Astrocyte (in vitro differentiated cells and primary cell): ENCODE measurements at regions not wholly inside any gene's neighbourhood (a gene's known extent, or its start where the extent isn't known, plus 50 kb on each side); places are given as distances from the start of the nearest gene placed in this dataset.

ENCODE experiments used
- EZH2 ChIP-seq: IDR thresholded peaks from 2 replicates; pipeline ENCODE4 v1.6.1; 2012; ENCODE audit warnings: mild to moderate bottlenecking, low read length, inconsistent platforms; ENCODE audit not compliant: insufficient read depth
- TF ChIP-seq, protein P1 (sequence below): IDR thresholded peaks from 2 replicates; pipeline ENCODE4 v1.5.1; 2011; ENCODE audit warnings: low read depth, mild to moderate bottlenecking, inconsistent platforms, low read length, moderate library complexity; ENCODE audit not compliant: insufficient read depth

DNA sequence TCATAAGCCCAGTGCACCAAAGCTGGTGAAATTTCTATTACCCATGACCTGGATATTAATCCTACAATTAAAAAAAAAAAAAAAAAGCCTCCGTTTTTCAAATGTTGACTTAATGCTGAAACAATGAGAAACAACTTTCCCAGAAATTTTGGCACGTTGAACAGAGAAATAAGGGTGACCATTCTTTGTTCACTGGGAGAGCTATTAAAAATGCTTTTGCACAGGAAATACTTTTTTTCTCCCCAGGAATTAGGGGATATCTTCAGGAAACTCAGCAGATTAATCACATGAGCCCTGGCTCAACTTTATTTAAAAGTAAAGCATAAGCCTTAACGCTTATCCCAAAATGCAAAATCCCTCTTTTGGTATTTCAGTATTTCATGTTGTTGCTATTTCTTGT, 54.8 kb upstream of the FLRT2 start:
- TF ChIP-seq, protein P1, sequence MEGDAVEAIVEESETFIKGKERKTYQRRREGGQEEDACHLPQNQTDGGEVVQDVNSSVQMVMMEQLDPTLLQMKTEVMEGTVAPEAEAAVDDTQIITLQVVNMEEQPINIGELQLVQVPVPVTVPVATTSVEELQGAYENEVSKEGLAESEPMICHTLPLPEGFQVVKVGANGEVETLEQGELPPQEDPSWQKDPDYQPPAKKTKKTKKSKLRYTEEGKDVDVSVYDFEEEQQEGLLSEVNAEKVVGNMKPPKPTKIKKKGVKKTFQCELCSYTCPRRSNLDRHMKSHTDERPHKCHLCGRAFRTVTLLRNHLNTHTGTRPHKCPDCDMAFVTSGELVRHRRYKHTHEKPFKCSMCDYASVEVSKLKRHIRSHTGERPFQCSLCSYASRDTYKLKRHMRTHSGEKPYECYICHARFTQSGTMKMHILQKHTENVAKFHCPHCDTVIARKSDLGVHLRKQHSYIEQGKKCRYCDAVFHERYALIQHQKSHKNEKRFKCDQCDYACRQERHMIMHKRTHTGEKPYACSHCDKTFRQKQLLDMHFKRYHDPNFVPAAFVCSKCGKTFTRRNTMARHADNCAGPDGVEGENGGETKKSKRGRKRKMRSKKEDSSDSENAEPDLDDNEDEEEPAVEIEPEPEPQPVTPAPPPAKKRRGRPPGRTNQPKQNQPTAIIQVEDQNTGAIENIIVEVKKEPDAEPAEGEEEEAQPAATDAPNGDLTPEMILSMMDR = no peak
- no peak for TF ChIP-seq EZH2
